GM21447 (cell line): ENCODE measurements at regions not wholly inside any gene's neighbourhood (a gene's known extent, or its start where the extent isn't known, plus 50 kb on each side); places are given as distances from the start of the nearest gene placed in this dataset.

Source experiments
- ATAC-seq: cut with Tn5 transposase; IDR thresholded peaks from one replicate; pipeline ENCODE4 v1.9.1; 2021; ENCODE audit not compliant: unreplicated experiment

- no peak for ATAC-seq
Measured at GRCh38 chr20:60361761-60362395, 403.7 kb downstream of the CDH26 start.

- no peak for ATAC-seq
Measured at GRCh38 chr20:60362531-60362930, 404.3 kb downstream of the CDH26 start.

- no peak for ATAC-seq
Measured at GRCh38 chr20:60363698-60364097, 405.5 kb downstream of the CDH26 start.

DNA sequence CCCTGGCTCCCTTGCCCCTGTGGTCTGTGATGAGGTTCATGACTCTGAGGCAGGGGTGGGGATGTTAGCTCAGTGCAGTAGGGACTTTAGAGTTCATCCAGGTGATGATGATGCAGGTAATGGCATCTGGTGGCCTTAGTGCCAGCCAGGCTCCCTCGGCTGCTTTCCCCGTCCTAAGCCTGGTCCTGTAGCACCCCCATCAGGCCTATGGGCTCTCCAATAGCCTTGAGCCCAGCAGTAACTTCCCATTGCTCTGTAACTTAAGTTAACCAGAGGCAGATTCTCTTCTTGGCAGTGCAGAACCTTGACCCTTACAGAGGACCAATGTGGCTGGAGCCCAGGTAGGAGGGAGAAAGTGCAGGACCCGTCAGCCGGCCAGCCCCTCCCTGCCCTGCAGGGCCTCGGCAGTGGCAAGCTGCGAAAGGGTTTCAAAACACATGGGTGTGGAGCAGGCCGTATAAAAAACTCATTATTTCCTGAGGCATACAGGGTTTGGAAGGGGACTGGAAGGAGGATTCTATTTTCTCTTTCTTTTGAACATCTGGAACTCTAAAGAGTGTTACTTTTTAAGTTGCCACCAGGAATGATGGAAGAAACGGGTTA, 406.9 kb downstream of the CDH26 start:
- no peak for ATAC-seq

- no peak for ATAC-seq
Measured at GRCh38 chr20:60365882-60366281, 407.7 kb downstream of the CDH26 start.

DNA sequence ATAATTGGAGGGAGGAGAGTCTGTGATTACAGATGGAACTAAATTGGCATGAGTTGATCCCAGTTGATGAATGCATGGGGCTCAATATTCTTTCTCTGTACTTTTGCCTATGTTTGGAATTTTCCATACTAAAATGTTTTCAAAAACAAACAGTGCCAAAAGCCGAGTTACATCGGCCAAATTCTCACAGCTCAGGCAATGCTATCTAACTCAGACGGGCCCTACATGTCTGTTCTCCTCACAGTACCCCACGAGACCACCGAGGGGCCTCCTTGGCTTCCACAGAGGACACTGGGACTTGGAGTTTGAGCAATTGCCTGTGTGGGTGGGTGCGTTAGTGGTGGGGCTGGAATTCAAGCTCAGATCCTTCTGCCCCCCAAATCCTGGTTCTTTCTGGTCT, 413.2 kb downstream of the CDH26 start:
- no peak for ATAC-seq

DNA sequence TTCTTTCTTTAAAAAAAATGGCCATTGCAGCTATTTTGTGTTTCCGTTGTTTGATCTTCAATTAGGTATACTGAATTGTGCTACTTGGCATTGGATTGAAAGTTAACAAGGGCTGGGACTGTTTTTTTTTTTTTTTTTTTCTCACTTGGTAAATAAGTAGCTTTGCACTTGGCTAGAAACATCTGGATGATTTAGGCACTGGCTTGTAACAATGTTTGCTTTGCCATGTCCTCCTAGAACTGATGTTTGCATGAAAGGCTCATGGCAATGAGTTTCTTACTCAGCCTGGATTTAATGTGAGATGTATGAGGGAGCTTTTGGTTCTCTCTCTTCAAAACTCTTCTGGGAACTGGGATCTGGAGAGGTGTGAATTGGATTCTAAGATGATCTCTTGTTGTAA, 414.1 kb downstream of the CDH26 start:
- no peak for ATAC-seq

GRCh38 chr20:60372822-60373221, 414.6 kb downstream of the CDH26 start:
- ATAC-seq, result no peak

GRCh38 chr20:60378620-60379019, 420.4 kb downstream of the CDH26 start:
- ATAC-seq, result no peak

GRCh38 chr20:60381643-60382400, 423.6 kb downstream of the CDH26 start:
- ATAC-seq, result no peak

- no peak for ATAC-seq
Measured at GRCh38 chr20:60389441-60389840, 431.2 kb downstream of the CDH26 start.

DNA sequence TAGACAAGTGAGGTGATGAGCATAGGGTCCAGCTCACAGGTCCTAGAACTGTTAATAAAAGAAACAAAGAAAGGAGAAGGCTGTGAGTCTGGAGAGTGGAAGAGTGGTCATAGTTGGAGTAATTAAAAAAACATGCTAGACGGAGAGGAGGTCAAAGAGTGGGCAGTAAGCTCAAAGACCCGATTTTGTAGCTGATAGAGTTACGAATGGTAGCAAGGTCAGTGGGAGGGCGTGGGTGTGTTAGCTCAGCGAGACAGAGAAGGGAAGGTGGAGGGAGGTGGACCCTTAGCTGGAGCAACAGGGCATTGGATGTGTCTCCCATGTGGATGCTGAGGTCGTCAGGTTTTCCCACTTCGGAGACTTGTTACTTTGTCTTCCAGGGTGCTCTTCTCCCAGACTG, 431.7 kb downstream of the CDH26 start:
- no peak for ATAC-seq

DNA sequence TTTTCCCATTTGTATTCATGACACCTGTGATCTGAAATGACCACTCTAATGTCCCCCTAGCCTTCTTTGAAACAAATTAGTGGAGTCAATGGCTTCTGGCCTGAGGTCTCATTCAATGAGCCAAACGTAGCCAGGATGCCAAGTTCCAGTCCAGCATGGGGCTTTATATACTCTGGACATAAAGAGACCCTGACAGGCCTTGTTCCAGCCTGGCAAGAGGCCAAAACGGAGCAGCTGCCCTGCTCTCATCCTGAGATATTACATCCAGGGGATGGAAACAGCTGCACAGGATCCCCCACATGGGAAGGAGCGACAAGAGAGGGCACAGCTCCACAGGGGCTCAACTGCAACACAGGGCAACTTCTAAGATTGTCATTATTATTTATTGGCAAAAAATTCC, 437.8 kb downstream of the CDH26 start:
- no peak for ATAC-seq

DNA sequence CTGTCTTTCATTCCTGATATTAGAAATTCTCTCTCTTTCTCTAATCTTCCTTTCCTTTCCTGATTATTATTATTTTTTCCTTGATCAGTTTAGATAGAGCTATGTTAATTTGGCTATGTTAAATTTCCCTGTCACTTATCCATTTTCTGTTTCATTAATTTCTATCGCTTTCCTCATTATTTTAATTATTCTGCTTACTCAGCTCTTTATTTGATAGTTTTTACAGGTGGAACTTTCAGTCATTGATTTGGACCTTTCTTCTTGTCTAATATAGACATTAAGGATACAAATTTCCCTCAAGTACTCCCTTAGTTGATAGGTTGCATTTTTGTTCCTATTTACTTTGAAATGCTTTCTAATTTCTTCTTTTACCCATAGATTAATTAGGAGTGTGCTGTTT, 442.3 kb downstream of the CDH26 start:
- ATAC-seq, result no peak

DNA sequence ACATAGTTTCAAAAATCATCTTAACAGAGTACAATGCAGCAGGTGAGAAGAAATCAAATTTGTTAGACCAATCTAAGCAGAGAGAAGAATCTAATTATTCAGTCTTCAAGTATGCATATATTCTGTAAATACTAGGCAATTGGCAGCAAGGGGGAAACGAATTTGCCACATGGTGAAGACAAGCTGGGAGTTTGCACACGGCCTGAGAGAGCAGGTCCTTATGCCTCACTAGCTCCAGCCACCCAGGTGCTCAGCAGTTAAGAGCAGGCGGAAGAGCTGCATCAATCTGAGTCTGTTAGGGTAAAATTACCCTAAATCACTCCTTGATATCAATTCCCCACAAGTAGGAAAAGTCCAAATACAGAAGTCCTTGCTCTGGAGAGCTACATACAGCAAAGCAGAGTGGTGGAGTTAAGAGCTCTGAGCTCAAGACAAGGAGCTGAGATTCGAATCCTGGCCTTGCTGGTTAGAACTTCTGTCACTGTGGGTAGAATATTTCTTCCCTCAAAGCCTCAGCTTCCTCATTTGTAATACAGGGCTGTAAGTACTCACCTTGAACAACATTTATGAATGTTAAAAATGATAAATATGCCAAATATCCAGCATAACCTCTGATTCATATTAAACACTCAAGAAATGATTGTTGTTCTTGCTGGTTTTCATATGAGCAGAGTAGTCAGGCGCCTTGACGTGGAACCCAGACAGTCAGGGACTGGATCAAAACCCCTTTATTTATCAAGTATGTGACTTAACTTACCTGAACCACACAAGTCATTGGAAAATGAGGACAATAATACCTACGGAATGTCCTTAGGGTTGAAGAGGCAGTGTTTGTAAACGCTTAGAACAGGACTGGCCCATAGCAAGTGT, 444.2 kb downstream of the CDH26 start:
- no peak for ATAC-seq

- ATAC-seq, result no peak
Measured at GRCh38 chr20:60403105-60403741, 445.0 kb downstream of the CDH26 start.

DNA sequence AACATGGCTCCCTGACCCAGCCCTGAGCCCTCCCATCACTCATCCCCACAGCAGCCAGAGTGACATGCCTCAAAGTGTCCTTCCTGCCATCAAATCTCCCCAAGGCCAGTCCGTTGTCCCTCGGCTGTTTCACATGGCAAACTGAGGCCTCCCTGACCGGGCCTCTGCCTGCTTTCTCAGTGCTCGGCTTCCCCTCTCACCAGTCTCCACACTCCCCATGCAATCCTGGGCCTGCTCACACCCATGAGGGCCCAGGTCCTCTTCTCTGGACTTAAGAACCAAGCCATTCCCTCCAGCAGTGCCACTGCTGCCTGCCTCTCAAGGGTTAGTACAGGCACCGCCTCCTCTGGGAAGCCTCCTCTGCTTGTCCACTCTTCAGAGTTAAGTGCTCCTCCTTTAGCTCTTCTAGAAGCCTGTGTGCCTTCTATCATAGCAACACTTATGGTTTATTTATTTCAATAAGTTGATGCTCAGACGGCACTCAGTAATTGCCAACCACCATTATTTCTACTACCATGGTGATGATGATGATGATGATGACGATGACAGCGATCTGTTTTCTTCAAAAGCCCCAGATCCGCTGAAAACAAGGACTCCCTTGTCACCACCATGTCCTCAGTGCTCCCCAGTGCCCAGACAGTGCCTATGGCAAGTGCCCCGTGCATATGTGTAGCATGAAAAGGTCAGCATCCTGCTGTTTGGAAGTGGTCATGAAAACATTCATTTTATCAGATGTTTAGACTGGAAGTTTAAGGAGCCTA, 449.0 kb downstream of the CDH26 start:
- ATAC-seq, result no peak

DNA sequence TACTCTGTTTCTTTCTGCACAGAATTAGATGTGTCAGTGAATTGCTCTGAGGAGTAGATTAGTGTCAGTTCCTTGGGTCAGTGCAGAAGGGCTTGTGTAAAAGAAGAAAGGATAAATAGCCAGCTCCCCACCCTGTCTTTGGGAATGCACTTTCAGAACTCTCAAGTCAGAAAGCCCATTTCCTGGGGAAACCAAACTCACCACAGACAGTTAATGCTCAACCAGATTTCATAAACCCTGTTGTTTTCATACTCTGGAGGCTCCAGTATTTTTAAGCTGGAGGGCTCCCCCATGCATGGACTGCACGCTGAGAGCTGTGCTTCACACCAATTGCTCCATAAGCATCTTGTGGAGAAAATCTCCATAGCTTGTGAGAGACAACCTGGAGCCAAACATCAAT, 449.7 kb downstream of the CDH26 start:
- no peak for ATAC-seq

GRCh38 chr20:60408435-60408834, 450.2 kb downstream of the CDH26 start:
- ATAC-seq, result no peak

DNA sequence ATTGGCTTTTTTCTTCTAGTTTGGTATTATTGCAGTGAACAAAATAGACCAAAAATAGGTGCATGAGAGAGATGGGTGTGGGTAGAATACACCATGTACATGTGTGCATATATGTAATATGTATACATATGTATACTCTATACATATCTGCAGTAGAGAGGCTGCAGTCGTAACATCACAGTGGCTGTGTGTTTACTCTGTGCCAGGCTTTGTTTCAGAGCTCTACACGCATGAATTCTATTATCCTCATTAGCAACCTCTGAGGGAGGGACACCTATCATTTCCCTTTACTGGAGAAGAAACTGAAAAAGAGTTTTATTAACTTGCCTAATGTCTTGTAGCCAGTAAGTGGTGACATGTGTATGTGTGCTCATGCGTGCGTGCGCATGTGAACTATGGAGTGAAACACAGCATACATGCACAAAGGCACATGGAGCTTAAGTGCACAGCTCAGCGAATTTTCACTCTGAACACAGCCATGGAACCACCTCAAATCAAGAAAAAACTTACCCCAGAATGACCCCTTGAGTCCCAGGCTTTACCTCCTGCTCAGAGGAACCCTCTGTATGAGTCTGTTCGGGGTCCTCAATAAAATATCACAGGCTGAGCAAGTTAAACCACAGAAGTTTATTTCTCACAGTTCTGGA, 452.5 kb downstream of the CDH26 start:
- ATAC-seq, result no peak
